GM23248 (cell line): ENCODE measurements at regions not wholly inside any gene's neighbourhood (a gene's known extent, or its start where the extent isn't known, plus 50 kb on each side); places are given as distances from the start of the nearest gene placed in this dataset.
"Not testable (repeated sequence)": the region's sequence is repeated elsewhere in the genome, so short reads cannot be mapped to it uniquely, and the experiment has no call there.

Source experiments
- DNase-seq: peaks from one replicate; pipeline ENCODE4 v3.0.0-alpha.2; 2015
- H2AFZ ChIP-seq: fragments of 200-600 bp; sonication (generic); 2 replicates; pipeline ENCODE4 v1.6.1; 2016; ENCODE audit warnings: antibody characterized with exemption
- H3F3A ChIP-seq: fragments of 200-600 bp; sonication (generic); 2 replicates; pipeline ENCODE4 v1.6.1; 2016; ENCODE audit warnings: mild to moderate bottlenecking, antibody characterized with exemption, mixed run types; ENCODE audit not compliant: insufficient read depth
- H3K27ac ChIP-seq: fragments of 200-600 bp; sonication (generic); 2 replicates; pipeline ENCODE4 v1.5.1; 2016; ENCODE audit warnings: mild to moderate bottlenecking
- H3K27me3 ChIP-seq: fragments of 200-600 bp; sonication (generic); replicated peaks from 2 replicates; pipeline ENCODE4 v1.6.1; 2016; ENCODE audit warnings: mild to moderate bottlenecking; ENCODE audit not compliant: insufficient read depth
- H3K36me3 ChIP-seq: fragments of 200-600 bp; sonication (generic); 2 replicates; pipeline ENCODE4 v1.6.1; 2016; ENCODE audit warnings: low read depth, mild to moderate bottlenecking
- H3K4me1 ChIP-seq: fragments of 200-600 bp; sonication (generic); 2 replicates; pipeline ENCODE4 v1.6.1; 2016; ENCODE audit warnings: mild to moderate bottlenecking; ENCODE audit not compliant: insufficient read depth
- H3K4me2 ChIP-seq: fragments of 200-600 bp; sonication (generic); one replicate; pipeline ENCODE4 v1.6.1; 2016; ENCODE audit warnings: mild to moderate bottlenecking; ENCODE audit not compliant: unreplicated experiment
- H3K4me3 ChIP-seq: fragments of 200-600 bp; sonication (generic); 2 replicates; pipeline ENCODE4 v1.5.1; 2016; ENCODE audit warnings: mild to moderate bottlenecking
- H3K79me2 ChIP-seq: fragments of 200-600 bp; sonication (generic); 2 replicates; pipeline ENCODE4 v1.6.1; 2016; ENCODE audit warnings: mild to moderate bottlenecking; ENCODE audit not compliant: insufficient read depth
- H3K9ac ChIP-seq: fragments of 200-600 bp; sonication (generic); 2 replicates; pipeline ENCODE4 v1.6.1; 2016; ENCODE audit warnings: mild to moderate bottlenecking
- H3K9me2 ChIP-seq: fragments of 200-600 bp; sonication (generic); 2 replicates; pipeline ENCODE4 v1.6.1; 2016; ENCODE audit warnings: mixed run types, mild to moderate bottlenecking, moderate library complexity; ENCODE audit not compliant: insufficient read depth
- H3K9me3 ChIP-seq: fragments of 200-600 bp; sonication (generic); one replicate; pipeline ENCODE4 v1.6.1; 2017; ENCODE audit warnings: low read depth
- H4K20me1 ChIP-seq: fragments of 200-600 bp; sonication (generic); 2 replicates; pipeline ENCODE4 v1.6.0; 2016; ENCODE audit not compliant: insufficient read depth
- EZH2 ChIP-seq: fragments of 200-600 bp; sonication (generic); IDR thresholded peaks from 2 replicates; pipeline ENCODE4 v1.6.1; 2018; ENCODE audit warnings: antibody characterized with exemption, mild to moderate bottlenecking; ENCODE audit not compliant: insufficient read depth, poor library complexity, severe bottlenecking
- EZH2phosphoT487 ChIP-seq: fragments of 200-600 bp; sonication (generic); IDR thresholded peaks from 2 replicates; pipeline ENCODE4 v1.6.1; 2018; ENCODE audit warnings: antibody characterized with exemption, moderate library complexity, mild to moderate bottlenecking, low read depth; ENCODE audit not compliant: insufficient read depth
- WGBS, 2 experiments: methylation state at CpG; one replicate each; pipeline ENCODE4 v1.1.6; 2015 to 2017; ENCODE audit warnings: low lambda C conversion rate in 2 of 2, low coverage in 1 of 2; ENCODE audit errors: missing lambda C conversion rate in 2 of 2; 5-methylcytosine and 5-hydroxymethylcytosine counted together
- in situ Hi-C: fragments of 300-500 bp; cut with MboI; formaldehyde crosslinking; loops from 2 replicates; pipeline ENCODE4 v1.15.0; 2020

DNA sequence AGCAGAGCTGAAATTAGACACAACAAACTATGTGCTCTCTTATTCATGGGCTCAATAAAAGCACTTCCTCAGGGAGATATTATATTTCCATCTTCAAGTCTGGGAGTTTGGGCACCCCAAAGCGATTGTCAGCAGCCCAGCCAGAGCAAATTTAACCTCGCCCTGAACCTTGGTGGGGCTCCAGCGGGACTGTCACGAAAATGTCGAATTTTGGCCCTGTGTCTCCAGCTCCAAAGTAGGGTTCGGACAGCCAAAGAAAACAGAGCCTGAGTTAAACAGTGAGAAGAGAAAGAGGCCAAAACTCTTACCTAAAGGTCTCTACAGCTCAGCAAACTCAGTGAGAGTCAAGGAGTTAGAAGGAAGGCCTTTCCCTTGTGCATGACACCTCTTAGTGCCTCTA, 432.9 kb downstream of the SPATA31D1 start:
- DNase-seq: no peak
- no peak overlapping the region for H3K27ac ChIP-seq
- no peak overlapping the region for H3K4me3 ChIP-seq
- TF ChIP-seq EZH2phosphoT487 (no peak), EZH2 (no peak)
- no peaks in the 10 kb centered on the region for H3K9me3 ChIP-seq
- H4K20me1 ChIP-seq: no peaks in the 10 kb centered on the region
- H3K9ac ChIP-seq: no peak overlapping the region
- H3F3A ChIP-seq: no peaks in the 10 kb centered on the region
- no peaks in the 10 kb centered on the region for H3K79me2 ChIP-seq
- in situ Hi-C loops: no loop called here
- no peaks in the 10 kb centered on the region for H3K36me3 ChIP-seq
- WGBS, 2 experiments: 42 to 45% methylated on average over 6 of the region's 6 CpGs
- H3K9me2 ChIP-seq: no peaks in the 10 kb centered on the region
- H2AFZ ChIP-seq: no peak overlapping the region
- H3K4me1 ChIP-seq: no peaks in the 10 kb centered on the region
- H3K4me2 ChIP-seq: no peak overlapping the region
- H3K27me3 ChIP-seq: no peaks in the 10 kb centered on the region

DNA sequence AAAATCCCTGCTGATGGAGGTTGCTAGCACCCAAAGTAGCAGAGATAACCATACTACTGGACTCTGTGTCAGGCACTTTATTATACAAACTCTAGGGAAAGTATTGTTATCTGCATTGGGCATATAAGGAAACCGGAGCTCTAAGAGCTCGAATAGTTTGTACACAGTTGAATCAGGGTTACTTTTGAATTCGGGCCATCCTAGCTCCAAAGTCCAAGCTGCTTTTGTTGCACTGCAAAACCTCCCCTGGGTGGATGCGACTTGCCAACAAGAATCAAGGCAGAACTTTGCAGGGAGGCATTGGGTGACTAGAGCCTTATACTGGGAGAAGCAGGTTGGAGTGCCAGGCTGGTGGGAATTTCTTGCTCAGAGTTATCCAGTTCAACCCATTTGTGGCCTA, 435.1 kb downstream of the SPATA31D1 start:
- no peaks in the 10 kb centered on the region for H3K36me3 ChIP-seq
- H3K4me2 ChIP-seq: no peak overlapping the region
- no peak for DNase-seq
- 47 to 49% methylated on average over 4 of the region's 4 CpGs for WGBS, 2 experiments
- no peaks in the 10 kb centered on the region for H3K9me2 ChIP-seq
- H3K27ac ChIP-seq: no peak overlapping the region
- no peak for TF ChIP-seq EZH2phosphoT487
- no peak for TF ChIP-seq EZH2
- H3K79me2 ChIP-seq: no peaks in the 10 kb centered on the region
- in situ Hi-C loops: no loop called here
- no peak overlapping the region for H2AFZ ChIP-seq
- H3K9me3 ChIP-seq: no peaks in the 10 kb centered on the region
- no peaks in the 10 kb centered on the region for H3K4me1 ChIP-seq
- no peaks in the 10 kb centered on the region for H3K27me3 ChIP-seq
- no peaks in the 10 kb centered on the region for H3F3A ChIP-seq
- no peak overlapping the region for H3K4me3 ChIP-seq
- no peaks in the 10 kb centered on the region for H4K20me1 ChIP-seq
- no peak overlapping the region for H3K9ac ChIP-seq

DNA sequence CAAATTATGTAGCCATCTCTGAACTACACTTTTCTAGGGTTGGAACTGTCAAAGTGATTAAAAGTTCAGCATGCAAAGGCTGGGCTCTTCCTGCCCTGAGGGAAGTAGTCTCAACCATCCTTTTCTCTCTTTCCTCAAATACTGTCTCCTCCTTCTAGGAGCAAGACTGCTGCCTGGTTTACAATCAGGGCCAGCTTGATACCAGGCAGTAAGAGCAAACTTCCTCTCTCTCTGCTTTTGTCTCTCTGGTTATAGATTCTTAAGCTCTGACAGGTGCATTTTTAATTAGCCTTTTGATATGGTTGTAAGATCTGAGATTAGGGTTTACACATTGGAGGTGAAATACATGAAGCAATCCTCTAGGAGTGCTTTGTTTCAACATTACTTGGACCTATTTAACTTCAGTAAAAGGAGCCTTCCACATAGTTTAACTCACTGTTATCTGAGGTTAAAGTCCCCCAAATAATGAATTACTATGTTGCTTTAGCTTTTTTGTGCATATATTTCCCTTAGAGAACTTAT, 436.1 kb downstream of the SPATA31D1 start:
- H3K4me2 ChIP-seq: no peak overlapping the region
- H3K4me3 ChIP-seq: no peak overlapping the region
- TF ChIP-seq EZH2 (no peak), EZH2phosphoT487 (no peak)
- no peaks in the 10 kb centered on the region for H3K4me1 ChIP-seq
- in situ Hi-C loops: no loop called here
- H3K27ac ChIP-seq: no peak overlapping the region
- DNase-seq: no peak
- no peaks in the 10 kb centered on the region for H3K9me2 ChIP-seq
- H3K9ac ChIP-seq: no peak overlapping the region
- no peaks in the 10 kb centered on the region for H3F3A ChIP-seq
- H4K20me1 ChIP-seq: no peaks in the 10 kb centered on the region
- H3K9me3 ChIP-seq: no peaks in the 10 kb centered on the region
- no peaks in the 10 kb centered on the region for H3K79me2 ChIP-seq
- no peak overlapping the region for H2AFZ ChIP-seq
- H3K36me3 ChIP-seq: no peaks in the 10 kb centered on the region
- no peaks in the 10 kb centered on the region for H3K27me3 ChIP-seq

DNA sequence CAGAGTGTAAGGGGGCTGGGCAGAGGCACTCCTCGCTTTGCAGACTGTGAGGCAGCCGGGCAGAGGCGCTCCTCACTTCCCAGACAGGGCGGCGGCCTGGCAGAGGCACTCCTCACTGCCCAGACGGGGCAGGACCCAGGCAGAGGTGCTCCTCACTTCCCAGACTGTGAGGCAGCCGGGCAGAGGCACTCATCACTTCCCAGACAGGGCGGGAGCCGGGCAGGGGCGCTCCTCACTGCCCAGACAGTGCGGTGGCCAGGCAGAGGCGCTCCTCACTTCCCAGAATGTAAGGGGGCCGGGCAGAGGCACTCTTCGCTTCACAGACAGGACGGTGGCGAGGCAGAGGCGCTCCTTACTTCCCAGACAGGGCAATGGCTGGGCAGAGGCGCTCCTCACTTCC, 442.5 kb downstream of the SPATA31D1 start:
- Histone ChIP-seq H3K27me3 (no peaks in the 10 kb centered on the region), H3K36me3 (no peaks in the 10 kb centered on the region), H3K9ac (no peak overlapping the region), H3K27ac (no peak overlapping the region), H3K79me2 (no peaks in the 10 kb centered on the region), H3F3A (no peaks in the 10 kb centered on the region), H3K9me3 (peaks cover 4% of the 10 kb centered on the region), H3K9me2 (no peaks in the 10 kb centered on the region), H3K4me2 (no peak overlapping the region), H4K20me1 (no peaks in the 10 kb centered on the region), H2AFZ (no peak overlapping the region), H3K4me1 (no peaks in the 10 kb centered on the region), H3K4me3 (no peak overlapping the region)
- 61 to 63% methylated on average over 16 to 18 of the region's 18 CpGs for WGBS, 2 experiments
- no peak for TF ChIP-seq EZH2
- no peak for TF ChIP-seq EZH2phosphoT487
- no peak for DNase-seq
- in situ Hi-C loops: no loop called here

DNA sequence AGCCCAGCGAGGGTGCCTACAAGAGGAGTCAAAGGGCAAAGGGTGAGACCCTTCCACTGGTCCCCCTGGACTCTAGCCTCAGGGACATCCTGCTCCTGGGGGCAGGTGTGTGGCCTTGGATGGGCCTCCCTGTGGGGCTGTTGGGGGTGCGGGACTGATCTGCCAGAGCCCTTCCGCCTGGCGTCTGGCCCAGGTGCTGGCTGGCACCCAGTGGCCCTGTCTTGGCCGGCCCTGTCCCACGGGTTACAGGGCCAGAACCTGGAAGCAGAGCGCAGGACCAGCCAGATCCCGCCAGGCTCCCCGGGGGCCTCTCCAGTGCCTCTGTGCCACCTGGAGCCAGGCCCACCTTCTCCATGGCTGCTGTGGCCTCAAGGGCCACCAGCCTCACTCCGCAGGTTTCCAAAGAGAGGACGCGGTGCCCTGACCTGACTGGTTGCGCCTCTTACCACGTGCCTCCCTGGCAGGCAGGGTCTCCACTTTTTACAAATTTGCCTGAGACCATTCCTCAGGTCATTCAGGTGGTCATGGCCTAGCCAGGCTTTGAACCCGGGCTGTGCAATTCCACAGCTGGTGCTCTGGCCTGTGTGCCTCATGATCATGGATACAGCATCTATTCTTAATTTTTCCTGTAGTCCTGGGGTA, 444.8 kb downstream of the SPATA31D1 start:
- H3K4me2 ChIP-seq, H3F3A ChIP-seq, H3K27ac ChIP-seq, H3K79me2 ChIP-seq, H3K9me3 ChIP-seq, H3K9ac ChIP-seq, H3K27me3 ChIP-seq, H2AFZ ChIP-seq, in situ Hi-C loops, H3K9me2 ChIP-seq, H3K4me3 ChIP-seq, DNase-seq, H3K36me3 ChIP-seq, H4K20me1 ChIP-seq: not testable (repeated sequence)
- WGBS, 2 experiments: 53 to 70% methylated on average over 8 to 15 of the region's 15 CpGs
- H3K4me1 ChIP-seq: peaks cover 13% of the 10 kb centered on the region
